Naive thymus-derived CD4-positive, alpha-beta T cell (primary cell): ENCODE measurements at regions not wholly inside any gene's neighbourhood (a gene's known extent, or its start where the extent isn't known, plus 50 kb on each side); places are given as distances from the start of the nearest gene placed in this dataset.

ENCODE experiments used
- ATAC-seq: fragments of 150-1000 bp; cut with Tn5 transposase; 2 replicates; pipeline ENCODE4 v1.10.0; 2021; ENCODE audit warnings: mild to moderate bottlenecking, moderate library complexity
- CTCF ChIA-PET: fragments of 350-600 bp; sonication (Branson Sonifier 250); formaldehyde crosslinking; loops from one replicate; lab custom pipeline; 2021; ENCODE audit warnings: antibody characterized with exemption; lab: Charles Lee
- POLR2A ChIA-PET: fragments of 350-600 bp; sonication (Branson Sonifier 250); formaldehyde crosslinking; loops from one replicate; lab custom pipeline; 2021; ENCODE audit warnings: antibody characterized with exemption, inconsistent platforms; lab: Charles Lee
- DNase-seq, 9 donors: peaks; one replicate each; pipeline versions ENCODE4 v3.0.0 to v3.0.0-alpha.2; 2020 to 2022; ENCODE audit warnings: mixed read lengths in 1 of 9
- H3K27ac ChIP-seq: one replicate; pipeline ENCODE4 v1.7.0; 2013; ENCODE audit warnings: mild to moderate bottlenecking, low read depth, low read length, moderate library complexity
- H3K27me3 ChIP-seq, 2 donors: one replicate each; pipeline ENCODE4 v1.7.0; 2013; ENCODE audit warnings: low read length in 2 of 2, mild to moderate bottlenecking in 2 of 2, moderate library complexity in 2 of 2; ENCODE audit not compliant: control insufficient read depth in 2 of 2, insufficient read depth in 2 of 2
- H3K36me3 ChIP-seq, 3 experiments: 1 replicate in 2 of 3; 2 replicates in 1 of 3; pipeline ENCODE4 v1.7.0; 2013; ENCODE audit warnings: low read length in 3 of 3, mild to moderate bottlenecking in 3 of 3, moderate library complexity in 1 of 3; ENCODE audit not compliant: insufficient read depth in 3 of 3, control insufficient read depth in 2 of 3
- H3K4me1 ChIP-seq, 2 donors: one replicate each; pipeline ENCODE4 v1.7.0; 2013; ENCODE audit warnings: low read length in 2 of 2, mild to moderate bottlenecking in 2 of 2, moderate library complexity in 1 of 2; ENCODE audit not compliant: control insufficient read depth in 2 of 2, insufficient read depth in 2 of 2
- H3K4me3 ChIP-seq: 2 replicates; pipeline ENCODE4 v1.7.0; 2013; ENCODE audit warnings: mild to moderate bottlenecking, low read length
- H3K9me3 ChIP-seq, 3 experiments: 1 replicate in 2 of 3; 2 replicates in 1 of 3; pipeline ENCODE4 v1.7.0; 2013; ENCODE audit warnings: low read length in 3 of 3; ENCODE audit not compliant: control insufficient read depth in 2 of 3
- H3K27ac Mint-ChIP-seq, 9 donors: one replicate each; pipeline ENCODE4 v1.8.0; 2020 to 2022; ENCODE audit warnings: mixed read lengths in 9 of 9, mild to moderate bottlenecking in 8 of 9, moderate library complexity in 5 of 9, inconsistent platforms in 2 of 9
- H3K27me3 Mint-ChIP-seq, 5 donors: one replicate each; pipeline ENCODE4 v1.8.0; 2021 to 2022; ENCODE audit warnings: mixed read lengths in 5 of 5, mild to moderate bottlenecking in 1 of 5
- H3K36me3 Mint-ChIP-seq, 5 donors: one replicate each; pipeline ENCODE4 v1.8.0; 2020 to 2022; ENCODE audit warnings: mixed read lengths in 5 of 5, mild to moderate bottlenecking in 3 of 5, inconsistent platforms in 1 of 5
- H3K4me1 Mint-ChIP-seq, 7 donors: one replicate each; pipeline ENCODE4 v1.8.0; 2020 to 2022; ENCODE audit warnings: mixed read lengths in 7 of 7, mild to moderate bottlenecking in 3 of 7, inconsistent platforms in 1 of 7
- H3K4me3 Mint-ChIP-seq, 10 donors: one replicate each; pipeline ENCODE4 v1.8.0; 2020 to 2022; ENCODE audit warnings: mild to moderate bottlenecking in 10 of 10, mixed read lengths in 10 of 10, moderate library complexity in 6 of 10, inconsistent platforms in 2 of 10
- H3K9me3 Mint-ChIP-seq, 11 donors: one replicate each; pipeline ENCODE4 v1.8.0; 2020 to 2022; ENCODE audit warnings: mixed read lengths in 11 of 11, mild to moderate bottlenecking in 4 of 11, inconsistent platforms in 1 of 11, moderate library complexity in 1 of 11
- intact Hi-C, 2 donors: fragments of 100-400 bp; cut with micrococcal nuclease; formaldehyde crosslinking; loops; one replicate each; pipeline ENCODE4 v1.15.1; 2023

DNA sequence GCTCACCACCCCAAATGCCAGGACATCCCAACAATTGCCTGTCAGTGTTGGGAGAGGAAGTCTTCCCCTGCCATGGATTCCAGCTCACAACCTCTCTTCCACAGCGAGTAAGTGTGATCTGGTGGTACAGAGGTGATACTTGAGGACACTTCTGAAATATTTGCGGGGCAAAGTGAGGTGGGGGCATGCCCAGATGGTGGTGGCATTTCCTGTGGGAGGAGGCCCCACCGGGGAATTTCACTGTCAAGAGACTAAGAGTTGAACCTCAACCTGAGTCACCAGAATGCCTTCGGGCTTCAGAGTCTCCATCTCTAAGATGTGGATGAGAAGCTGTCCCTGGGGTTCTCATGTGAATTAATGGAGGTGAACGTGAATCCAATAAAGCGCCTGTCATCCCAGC is 122.3 kb upstream of the RFLNA start:
- intact Hi-C loops: no loop called here
- H3K36me3 Mint-ChIP-seq: no peaks in the 10 kb centered on the region

GRCh38 chr12:124173692-124174091 is 121.2 kb upstream of the RFLNA start:
- POLR2A ChIA-PET: no interaction called here
- CTCF ChIA-PET: no interaction called here
- no peaks in the 10 kb centered on the region for H3K36me3 ChIP-seq
- H3K27ac ChIP-seq: no peak overlapping the region
- no peak overlapping the region for H3K4me3 ChIP-seq
- H3K9me3 ChIP-seq: no peaks in the 10 kb centered on the region
- H3K4me1 ChIP-seq: no peaks in the 10 kb centered on the region
- Mint-ChIP-seq H3K4me1 (no peaks in the 10 kb centered on the region), H3K36me3 (no peaks in the 10 kb centered on the region), H3K27me3 (peaks cover 0 to 27% (median 5%) of the 10 kb centered on the region in 5 donors), H3K4me3 (no peak overlapping the region), H3K27ac (peak overlapping the region in 1 of 9 donors; percentile 40), H3K9me3 (peaks cover 0 to 3% (median 0%) of the 10 kb centered on the region in 11 donors)
- intact Hi-C loops: no loop called here
- no peaks in the 10 kb centered on the region for H3K27me3 ChIP-seq
- ATAC-seq: no peak
- DNase-seq: no peak

More for the DNA sequence above, 122.3 kb upstream of the RFLNA start:
- ChIA-PET CTCF (no interaction called here), POLR2A (no interaction called here)
- no peaks in the 10 kb centered on the region for H3K4me1 Mint-ChIP-seq
- H3K27ac Mint-ChIP-seq: no peak overlapping the region
- Histone ChIP-seq H3K4me3 (no peak overlapping the region), H3K27ac (no peak overlapping the region), H3K4me1 (no peaks in the 10 kb centered on the region), H3K36me3 (no peaks in the 10 kb centered on the region), H3K27me3 (no peaks in the 10 kb centered on the region), H3K9me3 (no peaks in the 10 kb centered on the region)
- peaks cover 0 to 3% (median 0%) of the 10 kb centered on the region in 11 donors for H3K9me3 Mint-ChIP-seq
- no peak overlapping the region for H3K4me3 Mint-ChIP-seq
- peaks cover 0 to 27% (median 5%) of the 10 kb centered on the region in 5 donors for H3K27me3 Mint-ChIP-seq
- no peak for DNase-seq
- ATAC-seq: no peak

GRCh38 chr12:124174451-124175348 is 120.2 kb upstream of the RFLNA start:
- no peak overlapping the region for H3K27ac ChIP-seq
- DNase-seq (no peak), ATAC-seq (no peak)
- no peak overlapping the region for H3K4me3 ChIP-seq
- no peaks in the 10 kb centered on the region for H3K4me1 ChIP-seq
- no peaks in the 10 kb centered on the region for H3K36me3 ChIP-seq
- no peaks in the 10 kb centered on the region for H3K27me3 ChIP-seq
- peak overlapping the region in 1 of 9 donors; percentile 59 for H3K27ac Mint-ChIP-seq
- intact Hi-C loops: no loop called here
- no peaks in the 10 kb centered on the region for H3K9me3 Mint-ChIP-seq
- H3K9me3 ChIP-seq: no peaks in the 10 kb centered on the region
- H3K4me1 Mint-ChIP-seq: peaks cover 0 to under 1% (median 0%) of the 10 kb centered on the region in 7 donors
- peaks cover 0 to 27% (median 5%) of the 10 kb centered on the region in 5 donors for H3K27me3 Mint-ChIP-seq
- POLR2A ChIA-PET: no interaction called here
- CTCF ChIA-PET: no interaction called here
- H3K36me3 Mint-ChIP-seq: no peaks in the 10 kb centered on the region
- H3K4me3 Mint-ChIP-seq: no peak overlapping the region

GRCh38 chr12:124175704-124176103 is 119.2 kb upstream of the RFLNA start:
- intact Hi-C loops: no loop called here
- H3K9me3 ChIP-seq: no peaks in the 10 kb centered on the region
- no peak for ATAC-seq
- no peaks in the 10 kb centered on the region for H3K36me3 Mint-ChIP-seq
- no peak overlapping the region for H3K4me3 ChIP-seq
- H3K36me3 ChIP-seq: no peaks in the 10 kb centered on the region
- no peaks in the 10 kb centered on the region for H3K4me1 ChIP-seq
- H3K4me3 Mint-ChIP-seq: no peak overlapping the region
- H3K27me3 ChIP-seq: no peaks in the 10 kb centered on the region
- H3K4me1 Mint-ChIP-seq: peaks cover 0 to 2% (median 0%) of the 10 kb centered on the region in 7 donors
- no peak overlapping the region for H3K27ac ChIP-seq
- ChIA-PET POLR2A (no interaction called here), CTCF (no interaction called here)
- no peak overlapping the region for H3K27ac Mint-ChIP-seq
- peaks cover 0 to 27% (median 5%) of the 10 kb centered on the region in 5 donors for H3K27me3 Mint-ChIP-seq
- no peaks in the 10 kb centered on the region for H3K9me3 Mint-ChIP-seq
- no peak for DNase-seq

DNA sequence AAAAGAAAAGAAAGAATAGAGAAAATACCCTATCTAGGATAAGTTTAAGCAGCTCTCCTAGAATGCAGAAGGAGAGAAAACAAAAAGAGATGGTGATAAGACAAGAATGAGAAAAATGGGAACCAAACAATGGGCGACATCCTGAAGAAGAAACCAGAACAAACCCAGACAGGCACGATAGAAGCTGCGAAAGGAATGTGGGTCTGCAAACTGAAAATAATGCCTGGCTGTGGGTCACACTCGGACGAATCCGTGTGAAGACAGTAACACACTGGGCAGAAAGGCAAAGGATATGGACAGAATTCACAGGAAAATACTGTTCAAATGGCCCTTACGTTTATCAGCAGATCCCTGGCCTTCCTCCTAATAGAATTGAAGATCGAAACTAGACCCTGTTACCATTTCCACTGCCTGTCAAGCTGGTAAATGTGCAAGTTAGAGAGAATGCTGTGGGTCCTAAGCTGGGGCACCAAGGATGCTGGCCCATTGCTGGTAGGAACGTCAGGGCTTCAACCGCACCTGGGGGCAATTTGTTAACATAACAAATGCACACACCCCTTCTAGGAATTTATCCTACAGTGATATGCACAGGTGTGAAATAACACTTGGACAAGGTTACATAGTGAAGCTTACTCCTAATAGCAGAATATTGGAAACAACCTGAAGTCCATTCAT is 117.5 kb upstream of the RFLNA start:
- ChIA-PET POLR2A (no interaction called here), CTCF (no interaction called here)
- H3K36me3 Mint-ChIP-seq: no peaks in the 10 kb centered on the region
- H3K4me1 Mint-ChIP-seq: peaks cover 0 to 2% (median 0%) of the 10 kb centered on the region in 7 donors
- no peak overlapping the region for H3K27ac Mint-ChIP-seq
- intact Hi-C loops: no loop called here
- Histone ChIP-seq H3K27me3 (no peaks in the 10 kb centered on the region), H3K4me3 (no peak overlapping the region), H3K9me3 (no peaks in the 10 kb centered on the region), H3K4me1 (no peaks in the 10 kb centered on the region), H3K27ac (no peak overlapping the region), H3K36me3 (no peaks in the 10 kb centered on the region)
- no peak overlapping the region for H3K4me3 Mint-ChIP-seq
- peaks cover 0 to 22% (median 5%) of the 10 kb centered on the region in 5 donors for H3K27me3 Mint-ChIP-seq
- no peaks in the 10 kb centered on the region for H3K9me3 Mint-ChIP-seq
- DNase-seq (no peak), ATAC-seq (no peak)

- intact Hi-C loops: no loop called here
- Histone ChIP-seq H3K4me3 (no peak overlapping the region), H3K27ac (no peak overlapping the region), H3K27me3 (no peaks in the 10 kb centered on the region), H3K9me3 (no peaks in the 10 kb centered on the region), H3K4me1 (no peaks in the 10 kb centered on the region), H3K36me3 (no peaks in the 10 kb centered on the region)
- peaks cover 0 to 2% (median 0%) of the 10 kb centered on the region in 7 donors for H3K4me1 Mint-ChIP-seq
- H3K27me3 Mint-ChIP-seq: peaks cover 0 to 22% (median 5%) of the 10 kb centered on the region in 5 donors
- ATAC-seq (no peak), DNase-seq (no peak)
- no peak overlapping the region for H3K27ac Mint-ChIP-seq
- no peak overlapping the region for H3K4me3 Mint-ChIP-seq
- no peaks in the 10 kb centered on the region for H3K36me3 Mint-ChIP-seq
- CTCF ChIA-PET: no interaction called here
- POLR2A ChIA-PET: no interaction called here
- H3K9me3 Mint-ChIP-seq: no peaks in the 10 kb centered on the region
These were observed 117.0 kb upstream of the RFLNA start for GRCh38 chr12:124177951-124178316.
